ENCODE measurements at regions not wholly inside any gene's neighbourhood (a gene's known extent, or its start where the extent isn't known, plus 50 kb on each side); places are given as distances from the start of the nearest gene placed in this dataset.
A peak's percentile ranks its signal among the peaks of the same experiment; 100 is the strongest.

- TF ChIP-seq CTCF (IDR thresholded peaks at IDR 0.05), result no peak
Measured at GRCh38 chr2:217108086-217108485, 248.2 kb upstream of the TNP1 start.

- no peak for TF ChIP-seq CTCF (IDR thresholded peaks at IDR 0.05)
Measured at GRCh38 chr2:217107480-217107879, 247.6 kb upstream of the TNP1 start.

- TF ChIP-seq CTCF (IDR thresholded peaks at IDR 0.05), result peak; percentile 47
Measured at GRCh38 chr2:217106650-217107014, 246.8 kb upstream of the TNP1 start.

- TF ChIP-seq CTCF (IDR thresholded peaks at IDR 0.05), result no peak
Measured at GRCh38 chr2:217105733-217106649, 246.1 kb upstream of the TNP1 start.

- TF ChIP-seq CTCF (IDR thresholded peaks at IDR 0.05), result no peak
Measured at GRCh38 chr2:217103752-217104545, 244.1 kb upstream of the TNP1 start.

- TF ChIP-seq CTCF (IDR thresholded peaks at IDR 0.05), result no peak
Measured at GRCh38 chr2:217102956-217103355, 243.1 kb upstream of the TNP1 start.

- TF ChIP-seq CTCF (IDR thresholded peaks at IDR 0.05), result no peak
Measured at GRCh38 chr2:217101972-217102371, 242.1 kb upstream of the TNP1 start.
